GM19023 (cell line): ENCODE measurements at regions not wholly inside any gene's neighbourhood (a gene's known extent, or its start where the extent isn't known, plus 50 kb on each side); places are given as distances from the start of the nearest gene placed in this dataset.

Experiments
- ATAC-seq: cut with Tn5 transposase; IDR thresholded peaks from one replicate; pipeline ENCODE4 v1.9.1; 2021; ENCODE audit warnings: mild to moderate bottlenecking, moderate library complexity; ENCODE audit not compliant: unreplicated experiment

DNA sequence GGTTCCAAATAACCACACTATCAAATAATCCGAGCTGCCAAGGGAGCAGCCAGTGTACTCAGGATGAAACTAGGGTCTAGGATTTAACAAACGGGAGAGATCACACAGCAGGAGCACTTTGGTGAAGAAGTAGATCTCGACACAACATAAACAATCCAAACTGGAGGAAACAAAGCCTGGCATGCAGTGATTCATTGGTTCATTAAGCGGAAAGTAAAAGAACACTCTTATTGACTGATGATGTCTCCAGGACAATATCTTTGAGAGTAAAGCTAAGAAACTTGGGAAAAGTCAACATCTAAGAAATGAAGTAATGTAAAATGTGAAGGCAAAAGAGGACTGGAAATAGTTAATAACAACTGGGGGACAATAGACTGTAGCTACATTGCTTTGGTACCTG, 1478.3 kb upstream of the CDH9 start:
- ATAC-seq, result no peak

DNA sequence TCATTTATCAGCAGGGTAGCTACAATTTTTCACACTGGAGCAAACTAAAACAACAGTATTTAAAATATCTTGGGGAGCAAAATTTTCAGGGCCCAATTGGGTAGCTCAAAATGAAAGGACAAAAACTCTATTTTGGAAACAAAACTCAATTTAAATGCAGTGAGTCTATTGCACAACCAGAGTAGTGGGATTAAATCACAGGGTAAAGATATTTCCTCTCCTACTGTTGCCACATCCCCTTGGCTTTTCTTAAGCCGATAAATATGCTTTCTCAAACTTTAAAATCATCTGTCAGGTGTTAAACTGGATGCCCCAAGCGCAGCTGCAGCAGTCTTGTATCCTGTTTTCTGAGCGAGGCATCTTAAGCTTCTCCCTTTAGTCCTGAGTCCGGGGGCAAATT, 1474.3 kb upstream of the CDH9 start:
- no peak for ATAC-seq

DNA sequence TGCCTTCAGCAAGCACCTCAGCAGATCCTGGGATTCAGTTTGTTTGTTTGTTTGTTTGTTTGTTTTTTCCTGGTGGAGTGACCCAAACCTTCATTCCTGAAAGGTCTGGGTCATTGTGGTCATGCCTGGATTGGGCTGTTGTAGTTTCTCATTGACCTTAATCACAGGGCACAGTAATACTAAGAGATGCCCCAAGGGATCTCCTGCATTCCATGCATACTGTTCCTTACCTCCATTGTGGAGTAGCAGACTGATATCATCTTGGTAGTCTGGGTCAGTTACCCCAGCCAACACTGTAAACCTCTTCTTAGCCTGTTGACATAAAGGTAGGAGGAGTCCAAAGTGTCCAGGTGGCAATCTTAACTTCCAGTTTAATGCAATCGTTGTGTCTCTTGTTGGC, 1466.7 kb upstream of the CDH9 start:
- no peak for ATAC-seq

DNA sequence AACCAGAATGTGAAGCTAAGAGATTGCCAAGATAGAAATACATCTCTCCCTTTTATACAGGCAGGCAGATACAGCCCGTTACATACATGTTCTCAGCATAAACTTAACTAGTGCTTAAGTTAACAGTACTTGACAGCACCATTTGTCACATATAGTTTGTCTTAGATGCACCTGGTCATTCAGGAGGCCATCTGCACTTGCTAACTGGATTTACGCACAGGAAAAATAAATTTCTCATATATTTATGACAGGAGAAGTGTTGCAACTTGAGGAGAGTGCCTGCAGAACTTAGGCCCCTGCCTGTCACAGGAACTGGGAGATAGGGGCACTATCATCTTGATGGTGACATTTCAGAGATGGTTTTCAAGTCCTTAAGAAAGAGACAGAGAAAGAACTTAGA, 1462.1 kb upstream of the CDH9 start:
- no peak for ATAC-seq

DNA sequence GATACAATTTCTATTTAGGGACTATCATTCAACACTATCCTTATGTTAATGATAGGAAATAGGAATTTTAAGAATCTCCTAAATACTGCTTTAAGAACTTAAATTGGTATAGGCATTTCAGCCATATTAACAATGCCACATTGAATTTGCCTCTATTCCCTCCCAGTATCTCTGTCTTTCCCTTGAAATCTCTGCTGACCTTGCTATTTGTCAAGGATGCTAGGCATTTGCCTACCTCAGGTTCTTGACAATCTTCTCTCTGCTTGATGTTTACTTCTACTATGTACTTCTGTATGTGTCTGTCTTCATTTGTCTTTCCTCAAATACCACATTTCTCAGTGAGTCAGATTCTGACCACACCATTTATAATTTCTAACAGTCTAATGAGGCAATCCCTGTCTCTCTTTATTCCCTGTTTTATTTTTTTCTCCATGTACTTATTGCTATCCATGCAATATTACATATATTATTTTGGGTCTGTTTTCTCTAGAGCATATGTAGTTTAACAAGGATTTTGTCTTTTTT, 1461.4 kb upstream of the CDH9 start:
- ATAC-seq, result no peak

DNA sequence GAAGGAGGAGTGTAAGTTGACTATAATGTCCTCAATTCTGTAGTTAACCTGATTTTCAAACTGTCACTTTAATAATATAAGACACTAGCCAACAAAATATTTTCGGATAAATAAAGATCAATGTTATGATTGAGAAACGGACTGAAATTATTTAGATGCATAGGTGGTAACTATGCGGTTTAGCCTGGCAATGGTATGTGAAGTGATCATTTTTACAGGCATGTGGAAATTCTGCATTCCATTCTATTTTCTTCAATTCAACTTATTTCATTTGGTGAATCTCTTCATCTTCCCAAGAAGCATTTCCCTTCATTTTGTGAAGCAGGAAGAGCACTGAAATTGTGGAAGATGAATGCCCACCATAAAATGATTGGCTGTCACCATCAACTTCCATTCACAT, 1457.5 kb upstream of the CDH9 start:
- ATAC-seq, result no peak

DNA sequence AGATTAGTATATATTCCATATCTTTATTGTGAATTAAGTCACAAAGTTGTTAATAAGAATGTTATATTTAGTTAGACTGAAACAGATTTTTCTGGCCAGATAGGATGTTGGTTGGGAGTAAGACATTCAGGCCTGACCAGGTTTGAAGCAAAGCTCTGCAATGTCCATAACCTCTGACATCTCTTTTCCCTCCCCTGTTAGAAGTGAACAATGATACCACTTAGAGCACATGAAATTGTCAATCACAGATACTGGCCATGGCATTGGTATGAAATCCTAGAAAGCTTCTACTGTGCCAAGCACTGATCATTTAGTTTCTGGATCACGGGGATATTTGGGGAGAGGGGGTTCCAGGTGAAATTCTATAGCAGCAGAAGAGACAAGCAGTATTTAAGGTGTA, 1455.1 kb upstream of the CDH9 start:
- no peak for ATAC-seq

DNA sequence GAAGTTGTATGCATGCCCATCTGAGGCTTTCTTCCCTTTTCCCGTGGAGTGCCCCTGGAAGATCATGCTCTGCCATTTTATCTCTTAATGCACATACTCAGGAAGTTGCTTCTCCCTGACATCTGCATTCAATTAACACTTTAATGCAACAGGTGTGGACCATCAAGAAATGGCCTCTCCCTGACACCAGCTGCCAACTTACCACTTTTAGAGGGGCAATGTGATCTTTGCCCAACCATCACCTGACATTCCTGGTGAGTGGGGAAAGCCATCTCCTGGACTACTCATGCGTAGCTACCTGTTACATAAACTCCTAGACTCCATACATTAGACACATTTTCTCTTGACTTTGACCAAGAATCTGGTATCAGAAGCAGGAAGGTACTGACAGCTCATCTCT, 1450.4 kb upstream of the CDH9 start:
- ATAC-seq, result no peak

DNA sequence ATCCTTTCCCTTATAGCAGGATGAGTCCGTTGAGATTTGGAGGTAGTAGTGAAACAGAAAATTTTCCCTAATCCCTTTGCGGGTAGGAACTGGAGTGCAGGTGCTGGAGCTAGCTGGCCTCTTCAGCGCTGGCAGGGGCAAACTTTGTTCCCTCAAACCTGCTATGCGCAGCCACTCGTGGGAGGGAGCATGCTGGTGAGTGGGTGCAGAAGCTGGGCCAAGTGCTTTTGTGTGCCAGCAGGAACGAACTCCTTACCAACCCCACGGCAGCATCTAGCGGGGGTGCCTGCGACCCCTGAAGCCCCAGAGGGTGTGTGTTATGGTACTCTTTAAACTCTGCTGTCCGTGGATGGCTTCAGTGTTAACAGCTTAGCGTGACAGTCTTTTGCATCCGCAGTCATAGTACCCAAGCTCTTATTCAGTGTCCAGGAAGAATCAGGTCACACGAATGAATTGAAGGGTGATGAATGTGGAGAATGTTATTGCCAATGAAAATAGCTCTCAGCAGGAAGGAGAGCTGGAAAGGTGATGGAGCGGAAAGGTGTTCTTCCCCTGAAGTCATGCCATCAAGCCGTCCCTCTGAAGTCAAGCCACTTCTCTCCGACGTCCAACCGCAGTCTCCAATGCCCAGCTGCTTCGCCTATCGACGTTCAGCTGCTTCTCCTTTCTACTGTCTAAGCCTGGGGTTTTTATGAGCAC, 1445.1 kb upstream of the CDH9 start:
- ATAC-seq, result no peak

DNA sequence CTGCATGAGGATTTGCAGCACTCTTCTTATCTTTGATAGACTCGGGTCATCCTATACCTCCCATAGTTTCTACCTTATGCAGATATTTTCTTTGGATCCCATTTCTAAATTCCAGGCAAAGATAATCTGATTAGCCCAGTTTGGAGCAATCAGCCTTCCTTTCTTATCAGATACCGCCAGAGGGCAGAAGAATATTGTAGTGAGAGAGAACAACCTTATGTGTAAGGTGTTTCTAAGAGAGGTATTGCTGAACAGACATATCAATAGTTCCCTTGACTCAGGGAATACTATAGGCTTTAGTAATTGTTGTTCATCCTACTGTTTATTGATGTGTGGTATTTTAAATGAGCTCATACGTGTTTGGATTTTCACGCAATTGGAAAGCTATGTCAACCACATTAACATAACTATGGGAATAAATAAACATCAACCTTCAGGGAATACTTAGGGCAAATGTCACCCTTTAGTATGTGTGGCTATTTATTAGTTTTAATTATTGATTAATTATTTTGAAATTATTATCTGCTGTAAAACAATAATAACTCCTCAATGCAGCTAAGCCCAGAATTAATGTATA, 1435.2 kb upstream of the CDH9 start:
- ATAC-seq, result no peak

DNA sequence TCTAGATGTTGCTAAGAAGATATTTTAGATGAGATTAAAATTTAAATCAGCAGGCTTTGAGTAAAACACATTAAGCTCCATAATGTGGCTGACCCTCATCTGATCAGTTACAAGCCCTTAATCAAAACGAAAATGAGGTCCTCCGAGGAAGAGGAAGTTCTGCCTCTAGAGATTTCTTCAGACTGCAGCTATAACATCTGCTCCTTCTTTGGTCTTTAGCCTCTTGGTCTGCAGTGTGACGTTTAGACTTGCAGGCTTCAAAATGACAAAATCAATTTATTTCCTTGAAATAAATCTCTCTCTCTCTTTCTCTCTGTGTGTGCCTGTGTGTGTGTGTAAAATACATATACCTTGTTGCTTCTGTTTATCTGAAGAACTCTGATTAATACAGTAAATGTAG, 1429.8 kb upstream of the CDH9 start:
- no peak for ATAC-seq

DNA sequence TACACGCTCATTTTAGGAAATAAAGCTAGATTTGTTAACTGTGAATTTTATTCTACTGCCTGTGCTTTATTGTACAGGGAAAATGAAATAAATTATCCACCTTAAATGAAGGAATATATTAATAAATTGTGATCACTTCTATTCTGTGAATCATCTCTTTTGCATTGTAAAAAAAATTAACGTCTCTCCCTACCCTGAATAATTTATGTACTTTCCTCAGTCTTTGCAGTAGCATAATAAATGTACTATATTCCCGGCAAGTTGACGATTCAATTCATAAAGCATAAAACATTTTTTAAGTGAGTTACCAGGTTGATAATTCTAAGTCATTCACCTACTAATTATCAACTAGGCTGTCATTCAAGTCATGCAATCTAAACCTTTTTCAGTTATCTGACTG, 1425.3 kb upstream of the CDH9 start:
- ATAC-seq, result no peak

DNA sequence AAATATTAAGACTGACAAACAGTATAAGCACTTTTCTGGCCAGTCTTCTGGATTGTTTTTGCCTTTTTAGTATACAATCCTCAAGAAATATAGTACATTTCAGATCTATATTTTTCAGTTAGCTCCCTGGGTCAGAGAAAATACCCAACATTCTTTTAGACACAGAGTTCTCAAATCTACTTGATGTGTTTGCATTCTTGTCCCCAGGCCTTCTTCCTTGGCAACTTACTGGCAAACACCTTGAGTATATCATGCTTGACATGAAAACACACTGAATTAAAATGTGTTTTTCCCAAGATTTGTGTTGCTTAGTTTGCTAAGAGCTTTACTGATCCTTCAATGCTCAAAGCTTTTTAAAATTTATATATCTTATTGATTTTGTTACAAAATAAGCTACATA, 1413.1 kb upstream of the CDH9 start:
- no peak for ATAC-seq

DNA sequence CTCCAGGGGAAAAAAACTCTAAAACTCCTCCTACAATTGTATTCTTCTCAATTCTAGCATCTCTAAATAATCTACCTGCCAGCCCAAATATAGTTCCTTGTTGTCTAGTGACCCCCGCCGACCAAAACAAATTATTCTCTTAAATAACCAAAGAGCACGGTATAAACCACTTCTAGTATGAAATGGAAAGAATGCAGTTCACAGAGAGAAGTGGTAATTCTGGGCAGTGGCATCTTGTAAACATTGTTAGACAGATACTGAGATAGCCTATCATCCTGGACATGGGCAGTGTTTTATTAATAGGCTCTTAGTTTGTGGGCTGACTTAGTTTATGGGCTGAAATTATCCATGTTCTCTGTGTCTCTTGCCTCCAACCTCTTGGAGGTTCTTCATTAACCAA, 1412.6 kb upstream of the CDH9 start:
- ATAC-seq, result no peak

DNA sequence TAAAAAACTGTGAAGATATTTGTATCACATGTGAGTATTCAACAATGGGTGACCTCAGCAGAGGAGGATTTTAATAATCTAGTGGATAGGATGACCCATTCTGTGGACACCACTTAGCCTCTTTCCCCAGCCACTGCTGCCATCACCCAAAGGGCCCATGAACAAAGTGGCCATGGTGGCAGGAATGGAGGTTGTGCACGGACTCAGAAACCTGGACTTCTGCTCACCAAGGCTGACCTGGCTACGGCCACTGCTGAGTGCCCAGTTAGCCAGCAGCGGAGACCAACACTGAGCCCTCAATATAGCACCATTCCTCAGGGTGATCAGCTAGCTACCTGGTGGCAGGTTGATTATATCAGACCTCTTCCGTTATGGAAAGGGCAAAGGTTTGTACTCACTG, 1410.4 kb upstream of the CDH9 start:
- no peak for ATAC-seq

DNA sequence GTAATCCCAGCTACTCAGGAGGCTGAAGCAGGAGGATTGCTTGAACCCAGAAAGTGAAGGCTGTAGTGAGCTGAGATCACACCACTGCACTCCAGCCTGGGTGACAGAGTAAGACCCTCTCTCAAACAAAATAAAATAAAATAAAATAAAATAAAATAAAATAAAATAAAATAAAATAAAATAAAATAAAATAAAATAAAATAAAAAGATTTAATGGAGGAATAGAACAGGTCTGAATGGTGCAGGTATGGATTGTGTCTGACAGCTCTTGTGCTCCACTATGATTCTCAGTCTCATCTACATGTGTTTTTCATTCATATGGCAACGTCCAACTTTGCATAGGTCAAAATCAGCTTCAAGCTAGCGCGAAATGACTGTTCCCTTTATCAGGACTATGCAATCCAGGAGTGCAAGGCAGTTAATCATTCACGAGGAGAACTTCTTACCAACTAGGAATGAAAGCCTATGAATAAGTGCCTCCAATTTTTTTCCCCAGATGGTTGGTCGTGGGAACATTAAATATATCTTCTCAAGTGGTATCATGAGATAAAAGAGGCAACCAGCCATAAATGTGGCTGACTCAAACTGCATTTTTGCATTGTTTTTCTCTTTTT, 1392.3 kb upstream of the CDH9 start:
- no peak for ATAC-seq

DNA sequence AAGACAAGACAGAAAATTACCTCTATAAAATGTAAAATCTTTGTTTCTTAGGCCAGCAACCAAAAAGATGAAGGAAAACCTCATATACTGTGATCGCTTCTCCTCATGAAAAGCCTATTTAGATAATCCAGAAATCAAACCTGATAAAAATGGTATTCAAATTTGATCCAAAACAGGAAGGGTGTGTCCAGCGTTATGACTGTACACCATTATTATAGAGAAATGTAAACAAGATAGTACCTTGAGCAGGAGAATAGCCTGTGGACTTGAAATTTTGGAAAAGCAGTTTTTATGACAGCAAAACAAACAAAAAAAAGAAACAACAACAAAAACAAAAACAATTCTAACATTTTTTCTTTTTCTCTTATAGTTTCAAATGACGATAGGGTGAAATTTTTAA, 1382.8 kb upstream of the CDH9 start:
- no peak for ATAC-seq

DNA sequence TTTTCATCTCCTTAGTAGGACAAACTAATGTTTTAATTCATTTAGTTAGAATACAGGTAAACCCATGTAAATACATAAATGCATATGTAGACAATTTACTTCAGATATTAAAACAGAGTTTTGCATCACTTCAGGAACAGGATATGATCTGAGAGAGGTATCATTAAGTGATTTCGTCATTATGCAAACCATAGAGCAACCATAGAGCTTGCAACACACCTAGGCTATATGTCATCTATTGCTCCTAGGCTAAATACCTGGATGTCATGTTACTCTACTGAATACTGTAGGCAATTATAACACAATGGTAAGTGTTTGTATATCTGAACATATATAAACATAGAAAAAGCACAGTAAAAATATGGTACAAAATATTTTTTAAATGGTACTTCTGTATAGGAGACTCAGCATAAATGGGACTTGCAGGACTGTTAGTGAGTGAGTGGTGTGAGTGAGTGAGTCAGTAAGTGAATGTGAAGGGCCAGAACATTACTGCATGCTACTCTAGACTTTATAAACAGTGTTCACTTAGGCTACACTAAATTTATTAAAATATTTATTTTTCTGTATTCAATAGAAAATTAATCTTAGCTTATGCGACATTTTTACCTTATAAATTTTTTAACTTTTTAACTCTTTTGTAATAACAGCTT, 1377.5 kb upstream of the CDH9 start:
- no peak for ATAC-seq

DNA sequence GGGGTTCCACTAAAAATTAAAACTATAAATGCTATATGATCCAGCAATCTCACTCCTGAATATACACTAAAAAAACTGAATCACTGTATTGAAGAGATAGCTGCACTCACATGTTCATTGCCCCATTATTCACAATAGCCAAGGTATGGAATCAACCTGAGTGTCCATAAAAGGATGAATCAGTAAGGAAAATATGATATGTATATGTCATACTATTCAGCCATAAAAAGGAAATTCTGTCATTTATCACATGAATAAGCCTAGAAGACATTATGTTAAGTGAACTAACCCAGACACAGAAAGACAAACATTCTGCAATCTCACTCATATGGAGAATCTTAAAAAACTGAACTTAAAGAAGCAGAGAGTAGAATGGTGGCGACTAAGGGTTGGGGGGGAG, 1376.2 kb upstream of the CDH9 start:
- no peak for ATAC-seq

DNA sequence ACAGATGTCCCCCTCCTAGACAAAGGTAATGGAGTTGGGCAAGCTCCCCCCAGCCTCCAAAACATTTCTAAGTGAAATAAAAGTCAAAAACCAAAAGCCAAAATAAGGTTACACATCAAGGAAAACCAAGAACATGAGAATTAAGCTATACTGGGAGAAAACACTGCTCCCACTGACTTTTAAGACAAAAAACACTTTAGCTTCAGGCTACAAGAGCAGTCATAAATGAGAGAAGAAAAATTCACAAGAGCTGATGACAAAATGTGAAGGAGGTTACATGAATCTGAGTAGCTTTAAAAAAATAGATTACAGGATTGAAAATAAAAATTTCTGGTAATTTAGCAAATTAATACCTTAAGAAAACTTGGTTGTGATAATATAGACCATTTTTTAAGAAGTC, 1370.3 kb upstream of the CDH9 start:
- no peak for ATAC-seq

DNA sequence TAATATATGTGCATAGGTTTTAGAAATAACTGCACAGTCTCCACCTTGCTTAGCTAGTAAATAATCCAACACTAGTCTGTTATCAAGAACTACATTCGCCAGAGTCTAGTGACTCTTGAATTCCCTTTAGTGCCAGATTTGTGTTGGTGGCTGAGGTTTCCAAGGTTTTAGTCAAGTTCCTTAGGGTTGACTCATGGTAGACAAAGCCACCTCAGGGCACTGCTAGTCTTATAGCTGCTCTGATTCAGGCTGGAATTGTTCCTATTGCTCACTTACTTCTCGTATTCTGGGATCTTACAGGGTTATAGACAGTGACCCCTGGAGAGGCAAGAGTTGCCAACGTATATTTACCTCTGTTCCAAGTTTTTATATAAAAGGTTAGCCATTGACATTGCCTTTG, 1369.8 kb upstream of the CDH9 start:
- ATAC-seq, result no peak
